ENCODE measurements at regions not wholly inside any gene's neighbourhood (a gene's known extent, or its start where the extent isn't known, plus 50 kb on each side); places are given as distances from the start of the nearest gene placed in this dataset.

DNA sequence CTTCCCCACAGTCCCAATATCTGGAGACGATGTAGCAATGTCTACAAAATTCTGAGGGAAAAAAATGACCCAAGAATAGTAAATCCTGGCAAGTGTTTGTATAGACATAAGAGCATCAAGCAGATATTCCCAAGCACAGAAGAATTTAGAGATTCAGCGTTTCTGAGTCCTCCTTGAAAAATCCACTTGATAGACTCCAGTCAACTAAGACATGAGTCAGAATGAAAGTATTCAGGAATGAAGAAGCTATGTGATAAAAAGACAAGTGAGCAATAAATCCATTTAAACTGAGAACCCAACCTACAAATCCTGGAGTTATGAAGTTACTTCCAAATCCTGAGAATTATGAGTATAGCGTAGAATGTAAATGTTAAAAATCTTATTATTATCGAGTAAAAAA is 86.1 kb upstream of the NPY start:
- DNase-seq (ENCODE audit: extremely low spot score in 2 of 2), result no peak
- Histone ChIP-seq H3K27ac (no peak overlapping the region), H3K4me1 (no peaks in the 10 kb centered on the region), H3K27me3 (no peaks in the 10 kb centered on the region), H3K4me3 (no peak overlapping the region), H3K36me3 (no peaks in the 10 kb centered on the region), H3K9me3 (no peaks in the 10 kb centered on the region)
- TF ChIP-seq CTCF (IDR thresholded peaks at IDR 0.05) (no peak), POLR2AphosphoS5 (IDR thresholded peaks at IDR 0.05; ENCODE audit: insufficient read depth in 1 of 2, low read depth in 1 of 2) (no peak), POLR2A (IDR thresholded peaks at IDR 0.05) (no peak)
- intact Hi-C loops (cut with DNase I), result no loop called here

GRCh38 chr7:24199978-24200377 is 84.0 kb upstream of the NPY start:
- TF ChIP-seq CTCF (IDR thresholded peaks at IDR 0.05) (no peak), POLR2AphosphoS5 (IDR thresholded peaks at IDR 0.05; ENCODE audit: insufficient read depth in 1 of 2, low read depth in 1 of 2) (no peak), POLR2A (IDR thresholded peaks at IDR 0.05) (no peak)

GRCh38 chr7:24200407-24200966 is 83.5 kb upstream of the NPY start:
- Histone ChIP-seq H3K4me1 (no peaks in the 10 kb centered on the region), H3K36me3 (no peaks in the 10 kb centered on the region), H3K9me3 (no peaks in the 10 kb centered on the region), H3K27me3 (no peaks in the 10 kb centered on the region), H3K27ac (no peak overlapping the region), H3K4me3 (no peak overlapping the region)
- no peak for DNase-seq (ENCODE audit: extremely low spot score in 2 of 2)
- intact Hi-C loops (cut with DNase I), result no loop called here
- no peak for TF ChIP-seq CTCF (IDR thresholded peaks at IDR 0.05)

More at GRCh38 chr7:24199978-24200377, 84.0 kb upstream of the NPY start:
- Histone ChIP-seq H3K27me3 (no peaks in the 10 kb centered on the region), H3K9me3 (no peaks in the 10 kb centered on the region), H3K36me3 (no peaks in the 10 kb centered on the region), H3K4me3 (no peak overlapping the region), H3K4me1 (no peaks in the 10 kb centered on the region), H3K27ac (no peak overlapping the region)
- intact Hi-C loops (cut with DNase I), result no loop called here
- DNase-seq (ENCODE audit: extremely low spot score in 2 of 2), result no peak

DNA sequence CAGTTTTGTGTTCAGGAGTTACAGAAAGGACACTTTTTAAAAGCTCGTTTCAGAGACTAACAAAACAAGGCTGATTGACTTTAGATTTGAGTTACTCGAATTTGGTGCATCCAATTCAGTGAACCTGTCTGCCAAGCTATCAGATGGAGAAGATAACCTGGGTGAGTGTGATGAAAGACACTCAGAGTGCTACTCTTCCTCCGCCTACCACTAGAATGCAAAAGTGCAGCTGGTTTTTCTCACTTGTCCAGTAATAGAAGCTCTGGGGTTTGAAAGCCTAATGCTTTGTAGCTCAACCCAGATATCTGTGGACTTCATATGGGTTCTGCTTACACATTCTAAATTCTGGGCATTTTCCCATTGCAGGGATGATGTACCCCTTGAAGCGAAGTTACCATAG is 82.8 kb upstream of the NPY start:
- DNase-seq (ENCODE audit: extremely low spot score in 2 of 2), result no peak
- Histone ChIP-seq H3K27ac (no peak overlapping the region), H3K4me3 (no peak overlapping the region), H3K4me1 (no peaks in the 10 kb centered on the region), H3K9me3 (no peaks in the 10 kb centered on the region), H3K27me3 (no peaks in the 10 kb centered on the region), H3K36me3 (no peaks in the 10 kb centered on the region)
- TF ChIP-seq CTCF (IDR thresholded peaks at IDR 0.05), result no peak
- TF ChIP-seq POLR2A (IDR thresholded peaks at IDR 0.05), result no peak
- TF ChIP-seq POLR2AphosphoS5 (IDR thresholded peaks at IDR 0.05; ENCODE audit: insufficient read depth in 1 of 2, low read depth in 1 of 2), result no peak
- intact Hi-C loops (cut with DNase I), result no loop called here

DNA sequence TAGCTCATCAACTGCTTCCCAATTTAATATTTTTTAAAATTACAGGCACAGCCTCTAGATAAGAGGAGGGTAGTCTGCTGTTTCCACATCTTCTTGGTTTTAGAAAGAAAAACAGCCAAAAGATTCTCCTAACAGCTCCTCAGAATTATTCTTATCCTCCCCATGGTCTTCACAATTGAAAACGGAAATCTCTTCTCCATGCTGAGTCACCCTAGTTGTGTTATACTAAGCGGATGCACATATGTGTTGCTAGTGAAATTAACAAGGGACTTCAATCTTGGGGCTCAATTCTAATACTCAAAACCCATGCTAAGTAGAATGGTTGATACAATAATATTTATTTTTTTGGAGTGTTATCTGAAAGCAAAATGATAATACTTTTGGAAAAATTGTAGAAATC is 71.9 kb upstream of the NPY start:
- intact Hi-C loops (cut with DNase I), result no loop called here
- H3K27ac ChIP-seq, result no peak overlapping the region
- H3K4me3 ChIP-seq, result no peak overlapping the region
- no peaks in the 10 kb centered on the region for H3K27me3 ChIP-seq
- TF ChIP-seq POLR2AphosphoS5 (IDR thresholded peaks at IDR 0.05; ENCODE audit: insufficient read depth in 1 of 2, low read depth in 1 of 2) (no peak), CTCF (IDR thresholded peaks at IDR 0.05) (no peak), POLR2A (IDR thresholded peaks at IDR 0.05) (no peak)
- DNase-seq (ENCODE audit: extremely low spot score in 2 of 2), result no peak
- no peaks in the 10 kb centered on the region for H3K36me3 ChIP-seq
- H3K9me3 ChIP-seq, result no peaks in the 10 kb centered on the region
- no peaks in the 10 kb centered on the region for H3K4me1 ChIP-seq
